OCI-LY7 (cell line): ENCODE measurements at regions not wholly inside any gene's neighbourhood (a gene's known extent, or its start where the extent isn't known, plus 50 kb on each side); places are given as distances from the start of the nearest gene placed in this dataset.

ENCODE experiments used
- EZH2phosphoT487 ChIP-seq: fragments of 200-600 bp; sonication (generic); IDR thresholded peaks from 2 replicates; pipeline ENCODE4 v1.6.1; 2018; ENCODE audit warnings: low read depth, borderline replicate concordance, mild to moderate bottlenecking, mixed run types, antibody characterized with exemption, low read length, moderate library complexity, mixed read lengths
- TF ChIP-seq, protein P1 (sequence below): fragments of 200-600 bp; sonication (generic); conservative IDR thresholded peaks from 2 replicates; pipeline ENCODE4 v1.5.1; 2014; ENCODE audit warnings: mild to moderate bottlenecking, antibody characterized with exemption, low read length, moderate library complexity, mixed read lengths

DNA sequence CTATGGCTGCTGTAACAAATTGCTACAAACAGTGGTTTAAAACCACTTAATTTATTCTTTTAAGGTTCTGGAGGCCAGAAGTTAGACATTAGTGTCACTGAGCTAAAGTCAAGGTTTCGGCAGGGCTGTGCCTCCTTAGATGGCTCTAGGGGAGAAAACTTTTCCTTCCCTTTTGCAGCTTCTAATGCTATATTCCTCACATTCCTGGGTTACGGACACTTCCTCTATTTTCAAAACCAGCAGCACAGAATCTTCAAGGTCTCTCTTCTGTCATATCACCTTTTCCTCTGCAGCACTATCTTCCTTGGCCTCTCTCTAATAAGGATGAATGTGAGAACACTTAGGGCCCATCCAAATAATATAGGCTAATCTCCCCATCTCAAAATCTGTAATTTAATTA is 87.0 kb downstream of the C11orf87 start:
- TF ChIP-seq, protein P1, sequence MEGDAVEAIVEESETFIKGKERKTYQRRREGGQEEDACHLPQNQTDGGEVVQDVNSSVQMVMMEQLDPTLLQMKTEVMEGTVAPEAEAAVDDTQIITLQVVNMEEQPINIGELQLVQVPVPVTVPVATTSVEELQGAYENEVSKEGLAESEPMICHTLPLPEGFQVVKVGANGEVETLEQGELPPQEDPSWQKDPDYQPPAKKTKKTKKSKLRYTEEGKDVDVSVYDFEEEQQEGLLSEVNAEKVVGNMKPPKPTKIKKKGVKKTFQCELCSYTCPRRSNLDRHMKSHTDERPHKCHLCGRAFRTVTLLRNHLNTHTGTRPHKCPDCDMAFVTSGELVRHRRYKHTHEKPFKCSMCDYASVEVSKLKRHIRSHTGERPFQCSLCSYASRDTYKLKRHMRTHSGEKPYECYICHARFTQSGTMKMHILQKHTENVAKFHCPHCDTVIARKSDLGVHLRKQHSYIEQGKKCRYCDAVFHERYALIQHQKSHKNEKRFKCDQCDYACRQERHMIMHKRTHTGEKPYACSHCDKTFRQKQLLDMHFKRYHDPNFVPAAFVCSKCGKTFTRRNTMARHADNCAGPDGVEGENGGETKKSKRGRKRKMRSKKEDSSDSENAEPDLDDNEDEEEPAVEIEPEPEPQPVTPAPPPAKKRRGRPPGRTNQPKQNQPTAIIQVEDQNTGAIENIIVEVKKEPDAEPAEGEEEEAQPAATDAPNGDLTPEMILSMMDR, result no peak
- TF ChIP-seq EZH2phosphoT487, result no peak
